A673 (cell line): ENCODE measurements at regions not wholly inside any gene's neighbourhood (a gene's known extent, or its start where the extent isn't known, plus 50 kb on each side); places are given as distances from the start of the nearest gene placed in this dataset.

Source experiments
- BruUV-seq: library from RNA; stranded (reverse); fragments of 400-500 nt; replicated peaks from 2 replicates; lab custom pipeline; 2021; lab: Mats Ljungman, UMichigan
- CTCF ChIA-PET: fragments of 300-600 bp; sonication (Branson Sonifier 250); formaldehyde crosslinking; loops from one replicate; lab custom pipeline; 2022; ENCODE audit warnings: antibody characterized with exemption; lab: Charles Lee
- POLR2A ChIA-PET: fragments of 300-600 bp; sonication (Branson Sonifier 250); formaldehyde crosslinking; loops from one replicate; lab custom pipeline; 2022; ENCODE audit warnings: antibody characterized with exemption; ENCODE audit not compliant: low non-redundant PET; lab: Charles Lee
- DNase-seq: peaks from one replicate; pipeline ENCODE4 v3.0.0-alpha.2; 2015; ENCODE audit warnings: low spot score
- H3K27ac ChIP-seq: fragments of 200-600 bp; sonication (generic); 2 replicates; pipeline ENCODE4 v1.5.1; 2016; ENCODE audit warnings: mixed run types, low read depth, mild to moderate bottlenecking, mixed read lengths, antibody characterized with exemption, low read length; ENCODE audit not compliant: poor library complexity, severe bottlenecking
- H3K27me3 ChIP-seq: fragments of 200-600 bp; sonication (generic); replicated peaks from 2 replicates; pipeline ENCODE4 v1.6.1; 2017; ENCODE audit warnings: mixed run types, low read depth, mild to moderate bottlenecking, mixed read lengths, antibody characterized with exemption, low read length; ENCODE audit not compliant: insufficient read depth, poor library complexity
- H3K36me3 ChIP-seq: fragments of 200-600 bp; sonication (generic); 2 replicates; pipeline ENCODE4 v1.6.1; 2016; ENCODE audit warnings: mixed run types, mild to moderate bottlenecking, mixed read lengths, antibody characterized with exemption, low read length; ENCODE audit not compliant: insufficient read depth, poor library complexity, severe bottlenecking
- H3K4me1 ChIP-seq: fragments of 200-600 bp; sonication (generic); 2 replicates; pipeline ENCODE4 v1.6.1; 2017; ENCODE audit warnings: mixed run types, mild to moderate bottlenecking, mixed read lengths, antibody characterized with exemption, low read length; ENCODE audit not compliant: insufficient read depth, poor library complexity, severe bottlenecking
- H3K4me3 ChIP-seq: fragments of 200-600 bp; sonication (generic); 2 replicates; pipeline ENCODE4 v1.5.1; 2016; ENCODE audit warnings: low read depth, mixed run types, mild to moderate bottlenecking, mixed read lengths, low read length; ENCODE audit not compliant: poor library complexity, severe bottlenecking
- H3K9me3 ChIP-seq: fragments of 200-600 bp; sonication (generic); 2 replicates; pipeline ENCODE4 v1.6.1; 2016; ENCODE audit warnings: mixed run types, low read depth, mild to moderate bottlenecking, mixed read lengths, antibody characterized with exemption, low read length; ENCODE audit not compliant: poor library complexity, severe bottlenecking
- EZH2 ChIP-seq: fragments of 200-600 bp; sonication (generic); IDR thresholded peaks from 2 replicates; pipeline ENCODE4 v1.6.1; 2017; ENCODE audit warnings: borderline replicate concordance, low read depth, mild to moderate bottlenecking, mixed read lengths, antibody characterized with exemption, low read length; ENCODE audit not compliant: poor library complexity, severe bottlenecking
- intact Hi-C: fragments of 100-400 bp; cut with micrococcal nuclease; formaldehyde crosslinking; loops from one replicate; pipeline ENCODE4 v1.10.0; 2022; ENCODE audit not compliant: unreplicated experiment
- TF ChIP-seq, protein P1 (sequence below): fragments of 300-800, 200-600 bp; sonication (generic); conservative IDR thresholded peaks from 2 replicates; pipeline ENCODE4 v1.5.1; 2017; ENCODE audit warnings: low read depth, mild to moderate bottlenecking, antibody characterized with exemption, low read length, moderate library complexity, mixed read lengths

DNA sequence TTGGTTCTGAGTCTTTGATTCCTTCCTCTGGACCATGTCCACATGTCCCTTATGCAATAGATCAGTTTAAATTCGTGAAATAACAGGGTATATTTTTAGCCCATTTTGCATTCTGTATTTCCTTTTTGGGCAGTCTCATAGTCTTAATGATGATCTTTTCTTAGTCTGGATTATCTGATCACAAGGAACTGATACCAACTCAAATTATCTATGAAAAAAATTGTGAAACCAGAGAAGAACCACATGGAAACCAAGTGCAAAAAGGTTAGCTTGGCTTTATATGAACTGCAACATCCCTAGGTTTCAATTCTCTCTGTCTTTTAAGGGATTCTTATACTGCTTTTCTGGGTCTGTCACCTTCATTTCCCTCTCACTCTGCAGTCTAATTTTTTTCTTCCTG, 608.6 kb upstream of the AADAT start:
- POLR2A ChIA-PET: no interaction called here
- CTCF ChIA-PET: no interaction called here
- Histone ChIP-seq H3K27me3 (no peaks in the 10 kb centered on the region), H3K36me3 (no peaks in the 10 kb centered on the region), H3K4me3 (no peak overlapping the region), H3K4me1 (no peaks in the 10 kb centered on the region), H3K27ac (no peak overlapping the region), H3K9me3 (no peaks in the 10 kb centered on the region)
- no peak for DNase-seq
- BruUV-seq: no TSS peak
- no peak for TF ChIP-seq EZH2
- TF ChIP-seq, protein P1, sequence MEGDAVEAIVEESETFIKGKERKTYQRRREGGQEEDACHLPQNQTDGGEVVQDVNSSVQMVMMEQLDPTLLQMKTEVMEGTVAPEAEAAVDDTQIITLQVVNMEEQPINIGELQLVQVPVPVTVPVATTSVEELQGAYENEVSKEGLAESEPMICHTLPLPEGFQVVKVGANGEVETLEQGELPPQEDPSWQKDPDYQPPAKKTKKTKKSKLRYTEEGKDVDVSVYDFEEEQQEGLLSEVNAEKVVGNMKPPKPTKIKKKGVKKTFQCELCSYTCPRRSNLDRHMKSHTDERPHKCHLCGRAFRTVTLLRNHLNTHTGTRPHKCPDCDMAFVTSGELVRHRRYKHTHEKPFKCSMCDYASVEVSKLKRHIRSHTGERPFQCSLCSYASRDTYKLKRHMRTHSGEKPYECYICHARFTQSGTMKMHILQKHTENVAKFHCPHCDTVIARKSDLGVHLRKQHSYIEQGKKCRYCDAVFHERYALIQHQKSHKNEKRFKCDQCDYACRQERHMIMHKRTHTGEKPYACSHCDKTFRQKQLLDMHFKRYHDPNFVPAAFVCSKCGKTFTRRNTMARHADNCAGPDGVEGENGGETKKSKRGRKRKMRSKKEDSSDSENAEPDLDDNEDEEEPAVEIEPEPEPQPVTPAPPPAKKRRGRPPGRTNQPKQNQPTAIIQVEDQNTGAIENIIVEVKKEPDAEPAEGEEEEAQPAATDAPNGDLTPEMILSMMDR: no peak
- intact Hi-C loops: no loop called here

DNA sequence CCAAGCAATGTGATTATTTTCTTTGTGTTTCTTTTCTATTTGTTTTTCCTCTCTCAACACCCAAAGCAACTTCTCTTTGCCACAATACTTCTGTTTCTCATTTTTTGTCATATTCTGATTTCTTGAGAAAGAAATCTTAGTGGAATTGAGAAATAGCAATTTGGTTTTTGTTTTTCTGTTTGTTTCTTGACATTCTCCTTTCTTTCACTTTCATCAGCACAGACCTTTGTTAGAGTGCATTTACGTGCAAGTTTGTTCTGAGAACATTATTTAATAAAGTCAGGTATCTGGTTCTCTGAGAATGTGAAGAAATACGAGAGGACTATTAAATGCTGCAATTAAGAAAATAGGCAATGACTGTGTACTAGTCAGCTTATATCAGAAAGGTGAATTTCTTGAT, 608.1 kb upstream of the AADAT start:
- Histone ChIP-seq H3K27me3 (no peaks in the 10 kb centered on the region), H3K4me3 (no peak overlapping the region), H3K9me3 (no peaks in the 10 kb centered on the region), H3K36me3 (no peaks in the 10 kb centered on the region), H3K4me1 (no peaks in the 10 kb centered on the region), H3K27ac (no peak overlapping the region)
- no peak for DNase-seq
- CTCF ChIA-PET: no interaction called here
- BruUV-seq: no TSS peak
- POLR2A ChIA-PET: no interaction called here
- TF ChIP-seq, protein P1: no peak
- TF ChIP-seq EZH2: no peak
- intact Hi-C loops: no loop called here

DNA sequence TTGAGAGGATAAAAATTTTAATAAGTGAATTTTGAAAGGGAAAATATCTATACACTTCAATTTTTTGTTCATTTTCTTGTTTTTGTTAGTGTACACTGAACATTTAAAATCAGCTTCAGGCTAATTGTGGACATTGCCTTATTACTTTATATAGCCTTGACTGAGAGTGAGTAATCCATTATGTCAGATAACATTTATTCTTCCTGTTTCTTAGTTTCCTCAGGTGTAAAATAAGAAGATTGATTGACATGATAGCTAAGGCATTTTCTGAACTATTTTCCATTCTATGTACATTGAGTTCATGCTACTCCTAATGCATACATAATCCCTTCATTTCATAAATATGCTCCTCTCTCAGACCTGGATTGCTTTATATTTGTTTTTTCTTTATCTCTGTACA, 607.3 kb upstream of the AADAT start:
- Histone ChIP-seq H3K9me3 (no peaks in the 10 kb centered on the region), H3K27me3 (no peaks in the 10 kb centered on the region), H3K36me3 (no peaks in the 10 kb centered on the region), H3K4me1 (no peaks in the 10 kb centered on the region), H3K27ac (no peak overlapping the region), H3K4me3 (no peak overlapping the region)
- POLR2A ChIA-PET: no interaction called here
- TF ChIP-seq, protein P1: no peak
- TF ChIP-seq EZH2: no peak
- no peak for DNase-seq
- CTCF ChIA-PET: no interaction called here
- intact Hi-C loops: no loop called here
- BruUV-seq: no TSS peak

DNA sequence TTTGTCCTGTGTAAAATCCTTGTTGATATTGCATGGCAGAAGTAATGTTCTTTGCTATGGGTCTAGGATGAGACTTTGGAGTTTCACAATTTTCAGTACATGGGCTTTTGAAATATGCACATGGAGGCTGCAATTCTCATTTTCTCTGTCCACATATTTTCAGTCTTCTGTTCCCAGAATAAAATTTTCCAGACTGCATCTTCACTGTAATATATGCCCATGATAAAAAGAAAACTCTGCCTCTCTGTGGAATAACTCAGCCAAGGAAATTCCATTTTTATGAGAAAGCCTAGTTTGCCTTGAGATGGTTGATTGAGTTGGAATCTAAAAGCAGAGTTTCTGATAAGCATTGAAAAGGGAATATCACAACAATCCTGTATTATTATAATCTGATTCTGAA, 601.4 kb upstream of the AADAT start:
- intact Hi-C loops: no loop called here
- TF ChIP-seq, protein P1: no peak
- no peak for TF ChIP-seq EZH2
- no peaks in the 10 kb centered on the region for H3K9me3 ChIP-seq
- no peak overlapping the region for H3K27ac ChIP-seq
- H3K4me3 ChIP-seq: no peak overlapping the region
- H3K4me1 ChIP-seq: no peaks in the 10 kb centered on the region
- no TSS peak for BruUV-seq
- H3K36me3 ChIP-seq: no peaks in the 10 kb centered on the region
- DNase-seq: no peak
- ChIA-PET POLR2A (no interaction called here), CTCF (no interaction called here)
- no peaks in the 10 kb centered on the region for H3K27me3 ChIP-seq
